Astrocyte (in vitro differentiated cells and primary cell): ENCODE measurements at regions not wholly inside any gene's neighbourhood (a gene's known extent, or its start where the extent isn't known, plus 50 kb on each side); places are given as distances from the start of the nearest gene placed in this dataset.

Source experiments
- DNase-seq: peaks from one replicate; pipeline ENCODE4 v3.0.0-alpha.2; 2010; ENCODE audit warnings: low read depth
- FAIRE-seq: peaks from 2 replicates; lab custom pipeline; 2011; peaks lifted over from hg19 to GRCh38; lab: Jason Lieb, UNC
- H2AFZ ChIP-seq: 2 replicates; pipeline ENCODE4 v1.6.0; 2012; ENCODE audit warnings: low read depth, low read length, inconsistent platforms
- H3K27ac ChIP-seq: 2 replicates; pipeline ENCODE4 v1.5.1; 2011; ENCODE audit warnings: low read depth, low read length, inconsistent platforms
- H3K27me3 ChIP-seq: 2 replicates; pipeline ENCODE4 v1.6.0; 2011; ENCODE audit warnings: low read length, inconsistent platforms; ENCODE audit not compliant: insufficient read depth
- H3K36me3 ChIP-seq: 2 replicates; pipeline ENCODE4 v1.5.1; 2011; ENCODE audit warnings: low read length, inconsistent platforms; ENCODE audit not compliant: insufficient read depth
- H3K4me1 ChIP-seq: 2 replicates; pipeline ENCODE4 v1.5.1; 2011; ENCODE audit warnings: low read length, inconsistent platforms; ENCODE audit not compliant: insufficient read depth
- H3K4me2 ChIP-seq: 2 replicates; pipeline ENCODE4 v1.6.0; 2012; ENCODE audit warnings: low read length, inconsistent platforms
- H3K4me3 ChIP-seq: 2 replicates; pipeline ENCODE4 v1.5.1; 2011; ENCODE audit warnings: low read depth, mild to moderate bottlenecking, low read length, inconsistent platforms; ENCODE audit not compliant: insufficient read depth
- H3K79me2 ChIP-seq: 2 replicates; pipeline ENCODE4 v1.6.0; 2012; ENCODE audit warnings: mild to moderate bottlenecking, low read length, inconsistent platforms; ENCODE audit not compliant: insufficient read depth
- H3K9ac ChIP-seq: 2 replicates; pipeline ENCODE4 v1.6.0; 2012; ENCODE audit warnings: mild to moderate bottlenecking, low read length, inconsistent platforms
- H3K9me3 ChIP-seq: 2 replicates; pipeline ENCODE4 v1.5.1; 2012; ENCODE audit warnings: low read depth, mild to moderate bottlenecking, low read length, inconsistent platforms; ENCODE audit not compliant: insufficient read depth
- H4K20me1 ChIP-seq: 2 replicates; pipeline ENCODE4 v1.6.0; 2012; ENCODE audit warnings: low read length, inconsistent platforms; ENCODE audit not compliant: insufficient read depth
- H3K27ac Mint-ChIP-seq: one replicate; pipeline ENCODE4 v1.8.0; 2021; ENCODE audit warnings: mild to moderate bottlenecking, mixed read lengths; ENCODE audit not compliant: unreplicated experiment
- H3K27me3 Mint-ChIP-seq: one replicate; pipeline ENCODE4 v1.8.0; 2021; ENCODE audit warnings: low read depth, mixed read lengths; ENCODE audit not compliant: unreplicated experiment
- H3K36me3 Mint-ChIP-seq: one replicate; pipeline ENCODE4 v1.8.0; 2021; ENCODE audit warnings: low read depth, mixed read lengths; ENCODE audit not compliant: unreplicated experiment
- H3K4me1 Mint-ChIP-seq: one replicate; pipeline ENCODE4 v1.8.0; 2021; ENCODE audit warnings: low read depth, mixed read lengths; ENCODE audit not compliant: unreplicated experiment
- H3K4me3 Mint-ChIP-seq: one replicate; pipeline ENCODE4 v1.8.0; 2021; ENCODE audit warnings: mild to moderate bottlenecking, moderate library complexity, mixed read lengths; ENCODE audit not compliant: unreplicated experiment
- H3K9me3 Mint-ChIP-seq: one replicate; pipeline ENCODE4 v1.8.0; 2021; ENCODE audit warnings: mild to moderate bottlenecking, mixed read lengths; ENCODE audit not compliant: unreplicated experiment
- EZH2 ChIP-seq: IDR thresholded peaks from 2 replicates; pipeline ENCODE4 v1.6.1; 2012; ENCODE audit warnings: mild to moderate bottlenecking, low read length, inconsistent platforms; ENCODE audit not compliant: insufficient read depth
- TF ChIP-seq, protein P1 (sequence below): IDR thresholded peaks from 2 replicates; pipeline ENCODE4 v1.5.1; 2011; ENCODE audit warnings: low read depth, mild to moderate bottlenecking, inconsistent platforms, low read length, moderate library complexity; ENCODE audit not compliant: insufficient read depth

- H3K36me3 ChIP-seq: no peaks in the 10 kb centered on the region
- H3K4me1 ChIP-seq: no peaks in the 10 kb centered on the region
- DNase-seq (peak; percentile 41), FAIRE-seq (no peak)
- H2AFZ ChIP-seq: no peak overlapping the region
- H4K20me1 ChIP-seq: no peaks in the 10 kb centered on the region
- Mint-ChIP-seq H3K27ac (no peak overlapping the region), H3K27me3 (peaks cover 7% of the 10 kb centered on the region), H3K36me3 (no peaks in the 10 kb centered on the region), H3K9me3 (no peaks in the 10 kb centered on the region), H3K4me3 (no peak overlapping the region), H3K4me1 (no peaks in the 10 kb centered on the region)
- H3K4me2 ChIP-seq: no peak overlapping the region
- TF ChIP-seq EZH2: no peak
- TF ChIP-seq, protein P1, sequence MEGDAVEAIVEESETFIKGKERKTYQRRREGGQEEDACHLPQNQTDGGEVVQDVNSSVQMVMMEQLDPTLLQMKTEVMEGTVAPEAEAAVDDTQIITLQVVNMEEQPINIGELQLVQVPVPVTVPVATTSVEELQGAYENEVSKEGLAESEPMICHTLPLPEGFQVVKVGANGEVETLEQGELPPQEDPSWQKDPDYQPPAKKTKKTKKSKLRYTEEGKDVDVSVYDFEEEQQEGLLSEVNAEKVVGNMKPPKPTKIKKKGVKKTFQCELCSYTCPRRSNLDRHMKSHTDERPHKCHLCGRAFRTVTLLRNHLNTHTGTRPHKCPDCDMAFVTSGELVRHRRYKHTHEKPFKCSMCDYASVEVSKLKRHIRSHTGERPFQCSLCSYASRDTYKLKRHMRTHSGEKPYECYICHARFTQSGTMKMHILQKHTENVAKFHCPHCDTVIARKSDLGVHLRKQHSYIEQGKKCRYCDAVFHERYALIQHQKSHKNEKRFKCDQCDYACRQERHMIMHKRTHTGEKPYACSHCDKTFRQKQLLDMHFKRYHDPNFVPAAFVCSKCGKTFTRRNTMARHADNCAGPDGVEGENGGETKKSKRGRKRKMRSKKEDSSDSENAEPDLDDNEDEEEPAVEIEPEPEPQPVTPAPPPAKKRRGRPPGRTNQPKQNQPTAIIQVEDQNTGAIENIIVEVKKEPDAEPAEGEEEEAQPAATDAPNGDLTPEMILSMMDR: peak; percentile 79
- H3K27me3 ChIP-seq: no peaks in the 10 kb centered on the region
- no peaks in the 10 kb centered on the region for H3K9me3 ChIP-seq
- no peak overlapping the region for H3K4me3 ChIP-seq
- H3K79me2 ChIP-seq: no peaks in the 10 kb centered on the region
- H3K9ac ChIP-seq: no peak overlapping the region
- no peak overlapping the region for H3K27ac ChIP-seq
These were observed 76.6 kb upstream of the GZMB start for GRCh38 chr14:24710403-24711112.

DNA sequence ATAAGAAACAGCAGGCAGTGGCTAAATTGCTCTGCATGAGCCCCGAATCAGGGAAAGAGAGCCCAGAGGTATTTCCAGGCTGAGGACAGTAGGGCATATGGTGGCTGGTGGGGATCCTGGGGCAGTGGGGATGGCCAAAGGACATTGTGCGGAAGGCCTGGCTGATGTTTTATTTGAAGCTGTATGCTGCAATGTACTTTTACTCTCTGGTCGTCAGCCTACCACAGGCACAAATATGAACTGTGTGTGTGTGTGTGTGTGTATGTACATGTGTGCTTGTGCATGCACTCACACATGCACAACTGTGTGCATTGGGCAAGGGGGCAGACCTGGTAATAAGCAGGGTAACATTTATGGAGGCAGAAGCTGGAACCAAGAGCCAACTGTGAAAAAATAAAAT, 74.7 kb upstream of the GZMB start:
- Histone ChIP-seq H3K27me3 (no peaks in the 10 kb centered on the region), H3K4me3 (no peak overlapping the region), H3K27ac (no peak overlapping the region), H3K79me2 (no peaks in the 10 kb centered on the region), H3K4me1 (no peaks in the 10 kb centered on the region), H3K36me3 (no peaks in the 10 kb centered on the region), H3K9me3 (no peaks in the 10 kb centered on the region), H2AFZ (no peak overlapping the region), H4K20me1 (no peaks in the 10 kb centered on the region), H3K9ac (no peak overlapping the region), H3K4me2 (no peak overlapping the region)
- TF ChIP-seq, protein P1: no peak
- TF ChIP-seq EZH2: no peak
- Mint-ChIP-seq H3K4me1 (no peaks in the 10 kb centered on the region), H3K36me3 (no peaks in the 10 kb centered on the region), H3K27me3 (peaks cover 2% of the 10 kb centered on the region), H3K9me3 (no peaks in the 10 kb centered on the region), H3K4me3 (no peak overlapping the region), H3K27ac (no peak overlapping the region)
- DNase-seq: no peak
- no peak for FAIRE-seq

GRCh38 chr14:24706351-24706750, 72.4 kb upstream of the GZMB start:
- no peak overlapping the region for H3K9ac ChIP-seq
- no peaks in the 10 kb centered on the region for H3K36me3 ChIP-seq
- no peaks in the 10 kb centered on the region for H3K36me3 Mint-ChIP-seq
- no peaks in the 10 kb centered on the region for H3K4me1 Mint-ChIP-seq
- no peak overlapping the region for H3K27ac ChIP-seq
- H3K4me3 ChIP-seq: no peak overlapping the region
- no peak overlapping the region for H3K4me3 Mint-ChIP-seq
- no peaks in the 10 kb centered on the region for H4K20me1 ChIP-seq
- no peak for DNase-seq
- no peaks in the 10 kb centered on the region for H3K9me3 ChIP-seq
- FAIRE-seq: no peak
- no peak overlapping the region for H3K4me2 ChIP-seq
- no peak for TF ChIP-seq EZH2
- TF ChIP-seq, protein P1: no peak
- H3K4me1 ChIP-seq: no peaks in the 10 kb centered on the region
- H3K27me3 Mint-ChIP-seq: peaks cover 2% of the 10 kb centered on the region
- H3K79me2 ChIP-seq: no peaks in the 10 kb centered on the region
- no peaks in the 10 kb centered on the region for H3K27me3 ChIP-seq
- H2AFZ ChIP-seq: no peak overlapping the region
- H3K9me3 Mint-ChIP-seq: no peaks in the 10 kb centered on the region
- H3K27ac Mint-ChIP-seq: no peak overlapping the region
